ENCODE measurements at regions not wholly inside any gene's neighbourhood (a gene's known extent, or its start where the extent isn't known, plus 50 kb on each side); places are given as distances from the start of the nearest gene placed in this dataset.

DNA sequence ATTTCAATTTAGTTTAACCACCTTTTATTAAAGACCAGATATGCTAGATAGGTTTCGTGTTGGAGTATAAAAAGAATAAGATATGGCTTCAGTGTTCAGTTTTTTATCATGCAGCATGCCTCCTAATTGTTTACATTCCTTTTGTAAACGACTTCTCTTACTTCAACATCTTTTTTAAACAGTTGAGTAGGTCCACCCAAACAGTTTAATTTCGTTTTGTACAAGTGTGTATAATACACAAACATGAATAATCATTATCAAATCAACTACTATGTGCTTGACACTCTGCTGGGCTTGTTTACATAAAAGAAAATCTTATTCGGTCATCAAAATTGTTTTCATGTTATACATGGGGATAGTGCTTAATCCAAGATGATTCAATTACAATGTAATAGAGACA, 906.3 kb upstream of the ADGRL4 start:
- TF ChIP-seq, protein P1, sequence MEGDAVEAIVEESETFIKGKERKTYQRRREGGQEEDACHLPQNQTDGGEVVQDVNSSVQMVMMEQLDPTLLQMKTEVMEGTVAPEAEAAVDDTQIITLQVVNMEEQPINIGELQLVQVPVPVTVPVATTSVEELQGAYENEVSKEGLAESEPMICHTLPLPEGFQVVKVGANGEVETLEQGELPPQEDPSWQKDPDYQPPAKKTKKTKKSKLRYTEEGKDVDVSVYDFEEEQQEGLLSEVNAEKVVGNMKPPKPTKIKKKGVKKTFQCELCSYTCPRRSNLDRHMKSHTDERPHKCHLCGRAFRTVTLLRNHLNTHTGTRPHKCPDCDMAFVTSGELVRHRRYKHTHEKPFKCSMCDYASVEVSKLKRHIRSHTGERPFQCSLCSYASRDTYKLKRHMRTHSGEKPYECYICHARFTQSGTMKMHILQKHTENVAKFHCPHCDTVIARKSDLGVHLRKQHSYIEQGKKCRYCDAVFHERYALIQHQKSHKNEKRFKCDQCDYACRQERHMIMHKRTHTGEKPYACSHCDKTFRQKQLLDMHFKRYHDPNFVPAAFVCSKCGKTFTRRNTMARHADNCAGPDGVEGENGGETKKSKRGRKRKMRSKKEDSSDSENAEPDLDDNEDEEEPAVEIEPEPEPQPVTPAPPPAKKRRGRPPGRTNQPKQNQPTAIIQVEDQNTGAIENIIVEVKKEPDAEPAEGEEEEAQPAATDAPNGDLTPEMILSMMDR (IDR thresholded peaks at IDR 0.05) = no peak
- TF ChIP-seq POLR2A (IDR thresholded peaks at IDR 0.05) = no peak

Measured in right lobe of liver (tissue), 4 donors.